ENCODE measurements at regions not wholly inside any gene's neighbourhood (a gene's known extent, or its start where the extent isn't known, plus 50 kb on each side); places are given as distances from the start of the nearest gene placed in this dataset.

GRCh38 chr4:17324386-17324830 is 187.5 kb downstream of the QDPR start:
- TF ChIP-seq GATA3 (IDR thresholded peaks at IDR 0.05; ENCODE audit: low read depth, low read length) = no peak
- no peak for TF ChIP-seq GATA2 (IDR thresholded peaks at IDR 0.05; ENCODE audit: low read depth, low read length)

DNA sequence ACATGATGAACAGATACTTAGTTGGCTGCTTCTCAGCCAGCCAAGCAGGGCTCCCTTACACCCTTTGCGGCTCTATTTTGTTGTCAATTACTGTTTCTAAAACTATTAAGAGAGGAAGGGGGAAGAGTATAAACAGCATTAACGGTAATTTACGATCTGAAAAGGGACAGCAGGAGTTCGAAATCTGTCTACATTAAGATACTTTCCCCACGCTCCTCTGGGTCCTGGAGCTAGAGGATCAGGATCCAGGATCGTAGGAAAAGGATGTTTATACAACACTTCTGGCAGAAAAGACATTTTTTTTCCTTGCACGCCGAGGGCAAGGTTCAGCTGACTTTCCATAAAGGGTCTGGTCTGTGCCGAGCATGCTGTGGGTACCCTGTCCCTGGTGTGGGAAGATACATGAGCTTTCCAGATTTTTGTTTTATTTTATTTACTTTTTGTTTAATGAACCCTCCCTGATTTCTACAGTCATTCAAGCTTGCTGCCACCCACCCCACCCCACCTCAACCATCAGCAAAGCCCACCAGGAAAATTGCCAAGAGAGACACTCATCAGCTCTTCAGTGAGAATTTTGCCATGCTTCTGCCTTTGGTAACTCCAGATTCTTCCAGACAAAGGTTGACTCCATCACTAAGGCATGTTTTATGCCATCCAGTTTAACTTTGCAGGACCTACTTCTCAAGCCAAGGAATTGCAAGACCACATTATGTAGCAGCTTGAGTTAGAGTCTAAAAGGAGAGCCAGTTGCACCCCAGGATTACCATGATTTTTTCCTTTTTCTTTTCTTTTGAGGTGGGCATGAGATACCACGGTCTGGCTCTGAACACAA is 188.1 kb downstream of the QDPR start:
- TF ChIP-seq GATA2 (IDR thresholded peaks at IDR 0.05; ENCODE audit: low read depth, low read length) (no peak), GATA3 (IDR thresholded peaks at IDR 0.05; ENCODE audit: low read depth, low read length) (no peak)

DNA sequence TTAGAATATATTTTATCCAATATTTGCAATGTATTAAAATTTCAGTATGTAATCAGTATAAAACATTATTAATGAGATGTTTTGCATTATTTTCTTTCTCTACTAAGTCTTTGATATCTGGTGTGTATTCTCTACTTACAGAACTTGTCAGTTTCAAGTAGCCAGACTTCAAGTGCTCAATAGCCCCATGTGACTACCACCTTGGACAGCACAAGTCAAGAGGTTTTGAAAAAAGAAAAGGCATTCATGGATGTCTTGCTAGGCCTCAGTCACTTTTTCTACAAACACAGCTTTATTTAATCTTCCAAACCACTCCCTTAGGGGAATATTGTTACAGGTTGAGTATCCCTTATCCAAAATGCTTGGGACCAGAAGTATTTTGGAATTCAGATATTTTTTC is 189.4 kb downstream of the QDPR start:
- no peak for TF ChIP-seq GATA2 (IDR thresholded peaks at IDR 0.05; ENCODE audit: low read depth, low read length)
- TF ChIP-seq GATA3 (IDR thresholded peaks at IDR 0.05; ENCODE audit: low read depth, low read length) = no peak

DNA sequence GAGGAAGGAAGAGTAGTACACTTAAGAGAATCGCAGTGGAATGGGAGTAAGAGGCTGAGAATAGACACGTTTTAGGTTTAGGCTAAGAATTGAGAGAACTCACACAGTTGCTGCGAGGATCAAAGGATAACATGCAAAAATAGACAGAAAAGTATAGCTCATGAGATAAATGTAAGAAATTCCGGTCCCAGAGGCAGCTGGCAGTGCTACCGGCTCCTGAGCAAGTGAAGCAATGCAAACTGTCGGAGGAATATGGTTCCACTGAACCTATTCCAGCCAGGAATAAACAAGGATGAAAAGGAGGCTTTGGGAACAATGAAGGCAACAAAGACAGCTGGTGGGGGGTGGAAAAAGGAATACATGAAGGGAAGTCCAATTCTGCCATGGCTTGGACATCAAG is 191.8 kb downstream of the QDPR start:
- TF ChIP-seq GATA2 (IDR thresholded peaks at IDR 0.05; ENCODE audit: low read depth, low read length) (no peak), GATA3 (IDR thresholded peaks at IDR 0.05; ENCODE audit: low read depth, low read length) (no peak)

DNA sequence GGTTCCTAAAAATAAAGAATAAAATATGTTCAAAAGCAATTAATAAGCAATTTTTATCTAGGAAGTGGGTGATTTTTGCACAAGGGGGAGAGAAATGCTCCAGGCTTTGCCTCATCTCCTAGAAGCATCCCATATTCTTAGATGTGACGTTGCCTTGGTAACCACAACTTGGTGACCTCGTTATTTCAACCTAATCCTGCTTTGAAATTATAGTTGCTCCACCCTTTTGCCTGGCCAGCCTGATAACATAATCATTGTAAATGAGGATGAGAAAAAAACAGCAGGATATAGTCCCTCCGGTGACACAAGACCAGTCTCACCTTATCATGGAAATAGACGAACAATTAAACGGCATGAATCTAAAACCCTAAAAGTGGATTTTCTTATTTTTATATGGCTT is 194.4 kb downstream of the QDPR start:
- no peak for TF ChIP-seq GATA3 (IDR thresholded peaks at IDR 0.05; ENCODE audit: low read depth, low read length)
- no peak for TF ChIP-seq GATA2 (IDR thresholded peaks at IDR 0.05; ENCODE audit: low read depth, low read length)

DNA sequence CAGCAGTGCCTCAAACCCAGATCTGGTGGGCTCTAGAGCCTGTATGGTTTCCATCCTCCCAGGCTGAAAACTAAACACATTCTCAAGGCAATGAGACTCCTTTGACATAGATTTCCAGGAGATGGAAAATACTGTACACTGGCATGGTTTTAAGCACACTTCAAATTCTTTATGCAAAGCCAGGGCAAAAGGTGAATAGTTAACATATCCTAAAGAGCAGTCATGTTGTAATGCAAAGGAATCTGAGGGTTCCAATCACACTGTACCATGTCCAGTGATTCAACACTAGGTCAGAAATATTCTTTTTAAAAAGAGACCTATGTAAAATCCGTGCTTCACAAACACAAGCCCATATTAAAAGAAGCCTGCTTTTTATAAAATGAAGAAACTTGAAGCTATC is 195.3 kb downstream of the QDPR start:
- no peak for TF ChIP-seq GATA2 (IDR thresholded peaks at IDR 0.05; ENCODE audit: low read depth, low read length)
- no peak for TF ChIP-seq GATA3 (IDR thresholded peaks at IDR 0.05; ENCODE audit: low read depth, low read length)

- no peak for TF ChIP-seq GATA3 (IDR thresholded peaks at IDR 0.05; ENCODE audit: low read depth, low read length)
- no peak for TF ChIP-seq GATA2 (IDR thresholded peaks at IDR 0.05; ENCODE audit: low read depth, low read length)
Observed at GRCh38 chr4:17315459-17315858, 196.4 kb downstream of the QDPR start.

GRCh38 chr4:17313194-17313593 is 198.7 kb downstream of the QDPR start:
- TF ChIP-seq GATA2 (IDR thresholded peaks at IDR 0.05; ENCODE audit: low read depth, low read length) = no peak
- TF ChIP-seq GATA3 (IDR thresholded peaks at IDR 0.05; ENCODE audit: low read depth, low read length) = no peak

DNA sequence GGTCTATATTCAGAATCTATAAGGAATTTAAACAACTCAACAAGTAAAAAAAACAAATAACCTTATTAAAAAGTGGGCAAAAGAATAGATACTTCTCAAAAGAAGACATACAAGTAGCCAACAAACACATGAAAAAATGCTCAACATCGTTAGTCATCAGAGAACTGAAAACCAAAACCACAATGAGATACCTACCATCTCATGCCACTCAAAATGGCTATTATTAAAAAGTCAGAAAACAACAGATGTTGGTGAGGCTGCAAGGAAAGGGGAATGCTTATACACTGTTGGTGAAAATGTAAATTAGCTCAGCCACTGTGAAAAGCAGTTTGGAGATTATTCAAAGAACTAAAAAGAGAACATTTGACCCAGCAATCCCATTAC is 201.6 kb downstream of the QDPR start:
- TF ChIP-seq GATA3 (IDR thresholded peaks at IDR 0.05; ENCODE audit: low read depth, low read length) = no peak
- TF ChIP-seq GATA2 (IDR thresholded peaks at IDR 0.05; ENCODE audit: low read depth, low read length) = no peak

DNA sequence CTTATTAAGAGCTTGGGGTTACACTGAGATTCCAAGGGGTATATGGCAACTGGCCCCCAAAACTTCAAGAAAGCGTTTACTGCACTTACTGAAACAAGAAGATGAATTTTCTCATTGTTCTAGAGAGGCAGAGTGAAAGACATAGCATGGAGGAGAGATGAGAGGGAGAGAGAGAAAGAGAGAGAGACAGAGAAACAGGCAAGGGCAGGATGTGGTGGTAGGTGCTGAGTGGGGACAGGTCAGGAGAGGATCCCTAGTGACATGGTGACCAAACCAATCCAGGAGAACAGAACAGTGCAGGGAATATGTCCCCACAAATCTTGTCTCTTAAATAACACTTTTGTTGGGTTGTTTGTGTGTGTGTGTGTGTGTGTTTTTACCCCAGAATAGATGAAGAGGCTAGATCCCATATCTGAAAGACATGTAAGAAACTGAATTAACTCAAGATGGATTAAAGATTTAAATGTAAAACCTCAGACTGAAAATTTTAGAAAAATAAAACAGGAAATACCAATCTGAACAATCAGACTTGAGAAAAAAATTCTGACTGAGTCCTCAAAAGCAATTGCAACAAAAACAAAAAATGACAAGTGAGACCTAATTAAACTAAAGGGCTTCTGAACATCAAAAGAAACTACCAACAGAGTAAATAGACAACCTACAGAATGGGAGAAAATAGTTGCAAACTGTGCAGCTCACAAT is 202.2 kb downstream of the QDPR start:
- TF ChIP-seq GATA2 (IDR thresholded peaks at IDR 0.05; ENCODE audit: low read depth, low read length) (no peak), GATA3 (IDR thresholded peaks at IDR 0.05; ENCODE audit: low read depth, low read length) (no peak)

DNA sequence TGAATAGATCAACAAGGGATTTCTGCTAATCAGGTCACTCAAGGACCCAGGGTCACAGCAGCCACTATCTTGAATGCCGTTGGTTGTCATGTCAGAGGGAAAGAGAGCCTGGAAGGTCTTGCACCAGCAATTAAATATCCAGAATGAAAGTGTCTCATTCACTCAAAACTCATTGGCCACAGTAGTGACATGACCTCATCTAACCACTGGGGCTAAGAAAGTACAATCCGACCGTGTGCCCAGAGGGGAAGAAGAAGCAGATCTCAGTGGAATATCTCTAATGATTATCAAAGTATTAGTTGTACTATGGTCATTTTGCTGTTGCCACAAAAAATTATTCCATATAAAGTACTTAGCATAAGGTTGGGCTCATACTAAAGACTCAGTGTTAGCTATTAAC is 210.0 kb downstream of the QDPR start:
- TF ChIP-seq GATA3 (IDR thresholded peaks at IDR 0.05; ENCODE audit: low read depth, low read length) (no peak), GATA2 (IDR thresholded peaks at IDR 0.05; ENCODE audit: low read depth, low read length) (no peak)

GRCh38 chr4:17301266-17301665 is 210.6 kb downstream of the QDPR start:
- no peak for TF ChIP-seq GATA3 (IDR thresholded peaks at IDR 0.05; ENCODE audit: low read depth, low read length)
- TF ChIP-seq GATA2 (IDR thresholded peaks at IDR 0.05; ENCODE audit: low read depth, low read length) = no peak

DNA sequence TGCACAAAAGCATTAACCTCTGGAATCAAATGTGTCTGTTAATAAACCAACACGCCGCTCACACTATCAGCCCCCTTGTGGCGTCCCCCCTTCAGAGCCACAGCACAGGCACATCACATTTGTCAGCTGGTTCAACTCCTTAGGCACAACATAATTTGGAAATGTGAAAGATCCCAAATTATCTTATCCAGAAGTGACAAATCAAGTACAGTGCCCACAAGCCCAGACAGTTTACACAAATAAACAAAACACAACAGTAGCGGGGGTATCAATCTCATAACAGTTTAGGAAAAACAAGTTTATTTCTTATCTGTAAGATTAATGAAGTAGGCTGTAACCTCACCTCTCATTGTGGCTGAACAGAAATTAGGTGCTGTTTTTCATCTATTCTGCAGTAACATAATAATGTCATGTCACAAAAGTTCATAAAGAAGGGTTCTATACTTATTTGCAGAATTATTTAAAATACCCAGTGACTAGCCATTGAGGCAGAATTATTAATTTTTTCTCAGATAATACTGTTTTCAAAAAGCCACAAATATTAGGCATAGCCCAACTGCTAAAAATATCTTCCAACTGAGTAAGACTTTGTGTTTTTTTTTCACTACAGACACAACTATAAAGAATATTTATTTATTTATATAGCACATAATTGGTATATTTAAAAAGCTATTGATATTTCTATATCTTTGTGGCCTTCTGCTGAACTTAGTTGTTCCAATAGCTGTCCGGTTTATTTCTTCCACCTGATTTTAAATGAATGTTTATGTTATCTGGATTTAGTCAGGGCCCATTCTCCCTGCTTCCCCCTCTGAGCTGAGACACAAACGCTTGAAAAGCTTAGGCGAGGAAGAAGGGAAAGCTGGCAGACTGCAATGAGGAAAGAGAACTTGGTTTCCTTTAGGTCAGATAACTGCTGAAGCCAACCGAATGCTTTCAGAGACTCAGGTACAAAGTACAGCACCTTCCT is 214.7 kb downstream of the QDPR start:
- TF ChIP-seq GATA3 (IDR thresholded peaks at IDR 0.05; ENCODE audit: low read depth, low read length) (no peak), GATA2 (IDR thresholded peaks at IDR 0.05; ENCODE audit: low read depth, low read length) (no peak)

- TF ChIP-seq GATA2 (IDR thresholded peaks at IDR 0.05; ENCODE audit: low read depth, low read length) (no peak), GATA3 (IDR thresholded peaks at IDR 0.05; ENCODE audit: low read depth, low read length) (no peak)
Observed at GRCh38 chr4:17293901-17294300, 218.0 kb downstream of the QDPR start.
